ENCODE measurements at regions not wholly inside any gene's neighbourhood (a gene's known extent, or its start where the extent isn't known, plus 50 kb on each side); places are given as distances from the start of the nearest gene placed in this dataset.

DNA sequence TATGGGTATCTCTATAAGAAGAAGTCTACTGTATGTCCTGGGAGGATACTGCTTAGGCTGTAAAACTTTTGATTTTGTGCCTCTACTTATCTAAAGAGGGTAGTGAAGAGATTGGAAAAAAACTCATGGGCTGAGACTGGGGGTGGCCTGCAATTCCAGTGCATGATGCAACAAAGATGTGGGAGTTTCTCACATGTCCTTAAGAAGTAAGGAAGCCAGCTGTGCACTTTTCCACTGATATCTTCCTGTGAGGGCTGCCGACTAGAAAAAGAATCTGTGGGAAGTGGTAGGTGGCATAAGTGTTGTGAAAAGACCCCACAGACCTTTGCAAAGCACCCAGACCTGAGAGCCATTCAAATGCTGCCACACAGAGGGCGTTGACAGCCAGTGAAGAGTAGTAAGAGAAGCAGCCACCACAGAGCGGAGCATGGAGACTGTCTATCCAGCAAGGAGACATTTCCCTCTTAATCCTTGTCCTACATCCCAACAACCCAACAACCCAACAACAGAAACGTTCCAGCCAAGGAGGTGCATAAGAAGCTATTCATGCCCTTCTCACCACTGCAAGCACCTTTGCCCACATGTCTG lies 65.1 kb downstream of the PFDN4 start:
- intact Hi-C loops (cut with micrococcal nuclease) = no loop called here

DNA sequence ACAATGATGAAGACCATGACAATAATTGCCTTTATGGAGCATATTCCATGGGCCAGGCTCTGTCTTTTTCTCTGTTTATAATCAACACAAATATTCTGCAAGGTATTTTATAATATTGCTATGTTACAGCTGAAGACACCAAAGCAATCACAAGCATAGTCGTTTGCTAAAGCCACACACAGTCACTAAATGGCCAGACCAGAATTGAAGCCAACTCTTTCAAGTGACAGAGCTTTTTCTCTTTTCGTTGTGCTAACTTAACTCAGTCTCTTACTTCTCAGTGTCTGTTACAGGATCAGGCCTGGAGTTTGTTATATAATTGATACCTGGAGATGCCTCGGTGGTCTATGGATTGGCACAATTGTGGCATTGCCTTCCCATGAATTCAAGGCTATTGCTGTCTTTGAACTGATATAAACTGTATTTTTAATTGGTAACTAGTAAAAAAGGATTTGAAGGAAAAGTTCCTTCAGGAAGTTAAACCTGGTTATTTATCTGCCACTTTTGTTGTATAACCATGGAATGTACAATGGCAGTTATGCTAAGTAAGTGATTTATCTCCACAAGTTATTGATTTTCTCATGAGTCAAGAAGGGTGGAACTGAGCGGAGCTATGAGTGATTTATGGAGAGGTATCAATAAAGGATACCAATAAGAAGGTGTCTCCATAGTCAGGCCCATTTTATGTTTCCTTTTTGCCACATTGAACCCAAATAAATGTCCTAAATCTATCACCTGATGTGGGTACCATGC lies 67.6 kb downstream of the PFDN4 start:
- no peaks in the 10 kb centered on the region for H3K9me3 Mint-ChIP-seq
- H3K27ac Mint-ChIP-seq = no peak overlapping the region
- no peaks in the 10 kb centered on the region for H3K36me3 Mint-ChIP-seq (ENCODE audit: low read depth)
- no peaks in the 10 kb centered on the region for H3K27me3 Mint-ChIP-seq (ENCODE audit: low read depth)
- DNase-seq (ENCODE audit: low spot score) = no peak
- peaks cover 4% of the 10 kb centered on the region for H3K4me1 Mint-ChIP-seq (ENCODE audit: low read depth)
- intact Hi-C loops (cut with micrococcal nuclease) = no loop called here
- H3K4me3 Mint-ChIP-seq (ENCODE audit: low read depth) = no peak overlapping the region

More for the DNA sequence above, 65.1 kb downstream of the PFDN4 start:
- H3K27me3 Mint-ChIP-seq (ENCODE audit: low read depth) = peaks cover 2% of the 10 kb centered on the region
- H3K4me1 Mint-ChIP-seq (ENCODE audit: low read depth) = peaks cover 4% of the 10 kb centered on the region
- H3K9me3 Mint-ChIP-seq = no peaks in the 10 kb centered on the region
- no peaks in the 10 kb centered on the region for H3K36me3 Mint-ChIP-seq (ENCODE audit: low read depth)
- no peak for DNase-seq (ENCODE audit: low spot score)
- no peak overlapping the region for H3K27ac Mint-ChIP-seq
- H3K4me3 Mint-ChIP-seq (ENCODE audit: low read depth) = no peak overlapping the region

DNA sequence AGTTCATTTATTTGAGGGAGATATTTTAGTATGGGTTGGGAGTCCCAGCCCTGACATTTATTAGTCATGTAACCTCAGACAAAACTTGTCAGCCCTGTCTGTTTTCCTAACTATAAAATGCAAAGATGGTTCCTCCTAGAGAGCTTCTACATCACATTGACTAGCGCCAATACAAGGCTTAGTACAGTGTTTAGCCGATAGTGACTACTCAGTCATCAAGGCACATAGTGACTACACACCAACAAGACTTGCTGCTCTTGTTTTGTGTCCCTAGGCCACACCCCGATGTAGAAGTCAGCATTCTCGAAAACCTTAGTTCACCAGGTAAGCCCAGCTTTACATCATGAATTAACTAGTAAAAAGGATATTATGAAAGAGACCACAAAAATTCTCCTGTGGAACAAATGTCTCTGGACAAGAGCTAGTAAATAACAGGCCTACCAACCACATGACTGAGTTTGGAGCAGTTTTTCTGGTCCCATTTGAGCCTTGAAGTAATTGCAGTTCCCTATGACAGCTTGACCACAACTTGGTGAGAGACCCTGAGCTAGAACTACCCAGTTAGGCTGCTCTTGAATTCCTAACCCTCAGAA lies 68.8 kb downstream of the PFDN4 start:
- no peaks in the 10 kb centered on the region for H3K27me3 Mint-ChIP-seq (ENCODE audit: low read depth)
- no peak overlapping the region for H3K27ac Mint-ChIP-seq
- DNase-seq (ENCODE audit: low spot score) = no peak
- H3K4me3 Mint-ChIP-seq (ENCODE audit: low read depth) = no peak overlapping the region
- intact Hi-C loops (cut with micrococcal nuclease) = no loop called here
- peaks cover 4% of the 10 kb centered on the region for H3K4me1 Mint-ChIP-seq (ENCODE audit: low read depth)
- H3K36me3 Mint-ChIP-seq (ENCODE audit: low read depth) = no peaks in the 10 kb centered on the region
- no peaks in the 10 kb centered on the region for H3K9me3 Mint-ChIP-seq

DNA sequence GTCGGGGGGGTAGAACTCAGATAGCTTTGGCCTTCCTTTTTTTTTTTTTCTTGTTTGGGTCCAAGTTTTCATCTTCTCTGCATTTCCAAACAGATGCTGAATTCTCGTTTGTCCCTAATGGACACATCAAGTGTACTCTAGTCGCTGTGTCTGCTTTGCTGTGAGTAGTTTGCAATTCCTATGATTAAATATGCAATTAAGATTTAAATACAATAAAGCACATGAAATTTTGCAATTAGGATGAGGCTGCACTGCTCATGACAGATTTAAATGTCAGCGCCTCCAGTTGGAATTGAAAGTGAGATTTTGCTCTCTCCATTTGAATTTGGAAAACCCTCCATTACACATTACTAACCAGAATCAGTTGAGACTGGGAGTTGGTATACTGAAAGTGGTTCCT lies 70.4 kb downstream of the PFDN4 start:
- DNase-seq (ENCODE audit: low spot score) = no peak
- Mint-ChIP-seq H3K27ac (no peak overlapping the region), H3K4me1 (ENCODE audit: low read depth) (peaks cover 4% of the 10 kb centered on the region), H3K9me3 (no peaks in the 10 kb centered on the region), H3K36me3 (ENCODE audit: low read depth) (no peaks in the 10 kb centered on the region), H3K27me3 (ENCODE audit: low read depth) (no peaks in the 10 kb centered on the region), H3K4me3 (ENCODE audit: low read depth) (no peak overlapping the region)
- intact Hi-C loops (cut with micrococcal nuclease) = no loop called here

DNA sequence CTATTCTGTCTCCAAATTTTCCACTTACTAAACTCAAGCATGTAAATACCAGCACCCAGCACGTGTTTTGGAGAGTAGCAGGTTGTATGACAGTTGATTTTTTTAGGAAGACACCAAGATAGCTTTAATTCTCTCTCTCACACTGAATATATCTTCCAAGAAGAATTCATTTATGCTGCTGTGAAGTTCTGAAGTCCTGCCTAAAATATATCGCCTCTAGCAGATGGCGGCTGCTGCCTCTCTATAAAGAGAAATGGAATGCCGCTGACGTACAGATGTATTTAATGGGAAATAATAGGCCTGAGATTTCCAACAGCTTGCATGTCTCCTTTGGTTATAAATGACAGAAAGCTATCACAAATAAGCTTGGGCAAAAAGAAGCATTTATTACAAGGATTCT lies 74.7 kb downstream of the PFDN4 start:
- no peaks in the 10 kb centered on the region for H3K9me3 Mint-ChIP-seq
- H3K36me3 Mint-ChIP-seq (ENCODE audit: low read depth) = no peaks in the 10 kb centered on the region
- no peak for DNase-seq (ENCODE audit: low spot score)
- H3K27ac Mint-ChIP-seq = no peak overlapping the region
- no peak overlapping the region for H3K4me3 Mint-ChIP-seq (ENCODE audit: low read depth)
- intact Hi-C loops (cut with micrococcal nuclease) = no loop called here
- no peaks in the 10 kb centered on the region for H3K27me3 Mint-ChIP-seq (ENCODE audit: low read depth)
- peaks cover 17% of the 10 kb centered on the region for H3K4me1 Mint-ChIP-seq (ENCODE audit: low read depth)

DNA sequence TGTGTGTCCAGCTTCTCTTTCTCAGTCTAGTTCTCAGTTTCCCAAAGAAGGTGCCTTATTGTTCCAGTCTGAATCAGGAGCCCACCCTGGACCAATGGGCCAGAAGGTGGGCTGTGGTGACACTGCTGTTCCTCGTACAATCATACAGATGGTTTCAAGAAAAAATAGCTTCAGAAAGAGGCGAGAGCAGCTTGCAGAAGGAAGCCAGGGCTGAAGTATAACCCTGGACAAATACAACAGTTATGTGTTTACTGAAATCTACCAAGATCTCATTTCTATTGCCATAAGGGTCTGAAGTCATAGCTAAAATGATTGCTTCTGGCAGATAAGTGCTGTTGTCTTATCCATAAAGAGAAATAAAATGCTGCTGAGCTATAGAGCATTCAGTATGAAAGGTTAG lies 75.4 kb downstream of the PFDN4 start:
- Mint-ChIP-seq H3K36me3 (ENCODE audit: low read depth) (no peaks in the 10 kb centered on the region), H3K4me3 (ENCODE audit: low read depth) (no peak overlapping the region), H3K27ac (no peak overlapping the region), H3K9me3 (no peaks in the 10 kb centered on the region), H3K4me1 (ENCODE audit: low read depth) (peaks cover 17% of the 10 kb centered on the region), H3K27me3 (ENCODE audit: low read depth) (no peaks in the 10 kb centered on the region)
- no peak for DNase-seq (ENCODE audit: low spot score)
- intact Hi-C loops (cut with micrococcal nuclease) = no loop called here

DNA sequence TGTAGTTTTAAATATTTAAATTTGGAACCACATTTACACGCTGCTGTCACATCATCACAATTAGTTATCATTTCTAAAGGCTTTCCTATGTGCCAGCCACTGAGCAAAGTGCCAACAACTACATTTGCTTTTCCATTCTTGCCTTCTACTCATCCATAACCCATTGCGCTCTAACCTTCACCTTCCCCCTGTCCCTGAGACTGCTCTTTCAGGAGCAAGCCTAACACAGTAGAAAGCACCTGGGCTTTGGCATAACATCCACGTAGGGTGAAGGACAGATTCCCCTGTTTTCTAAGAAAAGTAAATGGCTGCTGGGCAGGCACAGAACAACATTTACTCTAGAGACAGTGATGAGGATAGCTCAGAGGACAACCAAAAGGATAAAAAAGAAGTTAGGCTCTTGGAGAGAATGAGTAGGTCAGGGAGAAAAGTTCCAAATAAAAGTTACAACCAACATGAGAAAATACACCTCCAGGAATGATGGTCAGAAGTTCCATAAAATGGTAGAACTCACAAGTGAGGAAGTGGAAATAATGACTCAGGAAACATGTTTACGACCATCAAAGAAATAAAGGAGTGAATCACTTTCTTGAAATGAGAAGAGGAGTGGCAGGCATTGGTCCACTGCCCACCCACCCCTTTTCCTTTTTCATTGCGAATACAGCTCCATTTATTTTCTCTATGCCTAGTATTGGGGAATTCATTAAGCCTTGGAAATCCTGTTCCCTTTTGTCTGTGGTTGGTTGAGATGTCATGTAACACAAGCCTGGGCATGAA lies 77.2 kb downstream of the PFDN4 start:
- H3K27ac Mint-ChIP-seq = peak overlapping the region; percentile 89
- peaks cover 17% of the 10 kb centered on the region for H3K4me1 Mint-ChIP-seq (ENCODE audit: low read depth)
- no peak for DNase-seq (ENCODE audit: low spot score)
- no peaks in the 10 kb centered on the region for H3K27me3 Mint-ChIP-seq (ENCODE audit: low read depth)
- intact Hi-C loops (cut with micrococcal nuclease) = loop anchor here (5.0 kb wide), 4 partner anchors 37 to 78 kb away; partner anchors contain the start of gene PFDN4
- H3K9me3 Mint-ChIP-seq = no peaks in the 10 kb centered on the region
- H3K36me3 Mint-ChIP-seq (ENCODE audit: low read depth) = no peaks in the 10 kb centered on the region
- H3K4me3 Mint-ChIP-seq (ENCODE audit: low read depth) = peak overlapping the region; percentile 66

DNA sequence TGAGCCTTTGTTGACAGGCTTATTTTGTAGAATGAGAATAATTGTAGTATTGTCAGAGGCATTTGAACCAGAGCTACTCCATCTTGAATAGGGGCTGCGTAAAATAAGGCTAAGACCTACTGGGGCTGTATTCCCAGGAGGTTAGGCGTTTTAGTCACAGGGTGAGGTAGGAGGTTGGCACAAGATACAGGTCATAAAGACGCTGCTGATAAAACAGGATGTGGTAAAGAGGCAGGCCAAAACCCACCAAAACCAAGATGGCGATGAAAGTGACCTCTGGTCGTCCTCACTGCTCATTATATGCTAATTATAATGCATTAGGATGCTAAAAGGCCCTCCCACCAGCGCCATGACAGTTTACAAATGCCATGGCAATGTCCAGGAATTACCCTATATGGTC lies 82.7 kb downstream of the PFDN4 start:
- Mint-ChIP-seq H3K27me3 (ENCODE audit: low read depth) (no peaks in the 10 kb centered on the region), H3K4me1 (ENCODE audit: low read depth) (peaks cover 13% of the 10 kb centered on the region), H3K9me3 (no peaks in the 10 kb centered on the region), H3K4me3 (ENCODE audit: low read depth) (no peak overlapping the region), H3K27ac (no peak overlapping the region), H3K36me3 (ENCODE audit: low read depth) (no peaks in the 10 kb centered on the region)
- DNase-seq (ENCODE audit: low spot score) = no peak
- intact Hi-C loops (cut with micrococcal nuclease) = no loop called here

DNA sequence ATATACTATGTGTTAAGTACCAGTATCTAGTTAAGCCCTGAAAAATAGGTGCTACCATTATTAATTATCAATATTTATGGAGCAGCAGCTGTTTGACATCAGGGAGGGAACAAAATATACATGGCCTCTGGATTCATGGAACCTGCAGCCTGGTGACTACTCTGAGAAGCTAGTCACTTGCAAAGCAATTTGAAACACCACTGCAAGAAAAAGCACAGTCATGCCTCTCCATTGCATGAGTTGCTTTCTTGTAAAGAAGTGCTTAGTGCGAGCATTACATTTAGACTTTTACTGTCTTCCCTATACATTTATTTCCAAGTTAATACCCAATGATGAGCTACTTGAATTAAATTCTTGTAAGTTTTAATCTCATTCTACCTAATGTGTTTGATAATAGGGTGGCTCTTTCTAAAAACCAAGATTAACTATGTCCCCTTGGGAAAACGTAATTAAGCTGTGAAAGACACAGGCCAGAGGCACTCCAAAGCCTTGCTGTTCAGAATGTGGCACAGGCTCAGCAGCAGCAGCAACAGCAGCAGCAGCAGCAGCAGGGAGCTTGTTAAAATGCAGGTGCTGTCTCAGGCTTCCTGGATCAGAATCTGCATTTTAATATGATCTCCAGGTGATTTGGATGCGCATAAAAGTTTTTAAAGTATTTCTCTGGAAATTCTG lies 83.6 kb downstream of the PFDN4 start:
- no peaks in the 10 kb centered on the region for H3K27me3 Mint-ChIP-seq (ENCODE audit: low read depth)
- intact Hi-C loops (cut with micrococcal nuclease) = no loop called here
- H3K9me3 Mint-ChIP-seq = no peaks in the 10 kb centered on the region
- peaks cover 7% of the 10 kb centered on the region for H3K4me1 Mint-ChIP-seq (ENCODE audit: low read depth)
- no peak overlapping the region for H3K27ac Mint-ChIP-seq
- H3K4me3 Mint-ChIP-seq (ENCODE audit: low read depth) = no peak overlapping the region
- H3K36me3 Mint-ChIP-seq (ENCODE audit: low read depth) = no peaks in the 10 kb centered on the region
- no peak for DNase-seq (ENCODE audit: low spot score)

DNA sequence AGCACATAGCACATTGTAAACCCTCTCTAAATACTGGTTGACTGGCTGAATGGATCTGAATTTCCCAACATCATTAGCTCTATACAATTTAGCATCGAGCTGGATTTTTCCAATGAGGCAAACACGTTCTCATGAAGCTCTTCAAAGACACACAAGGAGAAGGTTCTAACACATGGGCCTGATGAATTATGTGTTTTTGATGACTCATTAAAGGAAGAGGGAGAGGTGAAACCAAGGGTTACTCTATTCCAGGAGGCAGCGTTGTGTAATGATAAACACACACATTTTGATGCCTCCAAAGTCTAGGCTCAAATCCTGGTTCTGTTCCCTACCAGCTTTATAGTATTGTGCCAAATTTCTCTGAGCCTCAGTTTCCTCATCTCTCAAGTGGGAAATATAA lies 84.3 kb downstream of the PFDN4 start:
- Mint-ChIP-seq H3K9me3 (no peaks in the 10 kb centered on the region), H3K4me3 (ENCODE audit: low read depth) (no peak overlapping the region), H3K27me3 (ENCODE audit: low read depth) (no peaks in the 10 kb centered on the region), H3K36me3 (ENCODE audit: low read depth) (no peaks in the 10 kb centered on the region), H3K4me1 (ENCODE audit: low read depth) (peaks cover 5% of the 10 kb centered on the region), H3K27ac (no peak overlapping the region)
- DNase-seq (ENCODE audit: low spot score) = no peak
- intact Hi-C loops (cut with micrococcal nuclease) = no loop called here

DNA sequence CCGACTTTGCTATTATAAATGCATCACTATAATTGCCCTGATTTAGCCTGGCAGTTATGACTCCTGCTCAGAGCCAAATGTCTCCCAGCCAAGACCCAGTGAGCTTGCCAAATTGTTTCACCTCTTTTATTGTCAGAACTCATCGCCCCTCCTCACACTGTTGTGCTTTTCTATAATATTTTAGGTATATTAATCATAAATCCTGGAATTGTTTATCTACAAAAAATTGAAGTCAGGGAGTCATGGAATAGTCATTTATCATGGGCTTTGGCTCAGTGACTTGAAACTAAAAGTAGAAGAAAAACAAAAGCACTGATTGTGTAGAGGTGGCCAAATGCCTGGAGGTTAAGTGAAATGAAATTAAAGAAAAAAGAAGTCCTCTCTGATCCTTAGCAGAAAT lies 85.6 kb downstream of the PFDN4 start:
- no peak for DNase-seq (ENCODE audit: low spot score)
- H3K27me3 Mint-ChIP-seq (ENCODE audit: low read depth) = no peaks in the 10 kb centered on the region
- no peak overlapping the region for H3K27ac Mint-ChIP-seq
- no peaks in the 10 kb centered on the region for H3K9me3 Mint-ChIP-seq
- intact Hi-C loops (cut with micrococcal nuclease) = no loop called here
- no peaks in the 10 kb centered on the region for H3K36me3 Mint-ChIP-seq (ENCODE audit: low read depth)
- H3K4me3 Mint-ChIP-seq (ENCODE audit: low read depth) = no peak overlapping the region
- peaks cover 5% of the 10 kb centered on the region for H3K4me1 Mint-ChIP-seq (ENCODE audit: low read depth)

DNA sequence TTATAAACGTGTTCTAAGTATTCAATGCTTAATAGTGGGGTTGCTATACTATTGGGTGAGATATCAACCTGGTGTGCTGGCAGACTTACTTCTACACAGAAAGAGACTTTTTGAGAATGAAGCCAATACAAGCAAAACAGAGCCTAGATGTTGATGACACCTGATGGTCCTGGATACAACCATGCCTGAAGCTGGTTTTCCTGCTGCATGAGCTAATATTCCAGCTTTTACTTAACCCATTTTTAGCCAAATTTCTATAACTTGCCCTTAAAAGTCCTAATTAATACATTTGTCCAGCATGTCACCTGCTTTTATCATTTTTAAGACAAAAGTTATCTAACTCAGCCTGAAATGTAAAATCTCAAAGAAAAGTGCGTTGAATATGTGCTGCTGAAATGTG lies 86.2 kb downstream of the PFDN4 start:
- no peak for DNase-seq (ENCODE audit: low spot score)
- H3K36me3 Mint-ChIP-seq (ENCODE audit: low read depth) = no peaks in the 10 kb centered on the region
- peaks cover 5% of the 10 kb centered on the region for H3K4me1 Mint-ChIP-seq (ENCODE audit: low read depth)
- H3K27me3 Mint-ChIP-seq (ENCODE audit: low read depth) = no peaks in the 10 kb centered on the region
- intact Hi-C loops (cut with micrococcal nuclease) = no loop called here
- no peak overlapping the region for H3K4me3 Mint-ChIP-seq (ENCODE audit: low read depth)
- no peak overlapping the region for H3K27ac Mint-ChIP-seq
- H3K9me3 Mint-ChIP-seq = no peaks in the 10 kb centered on the region
